NB4 (cell line): ENCODE measurements at regions not wholly inside any gene's neighbourhood (a gene's known extent, or its start where the extent isn't known, plus 50 kb on each side); places are given as distances from the start of the nearest gene placed in this dataset.
A peak's percentile ranks its signal among the peaks of the same experiment; 100 is the strongest.

ENCODE experiments used
- DNase-seq: peaks from one replicate; pipeline ENCODE4 v3.0.0; 2010; ENCODE audit warnings: low read depth
- H3K4me3 ChIP-seq: one replicate; pipeline ENCODE4 v1.5.1; 2011; ENCODE audit warnings: mild to moderate bottlenecking, low read depth, low read length, moderate library complexity
- CTCF ChIP-seq: IDR thresholded peaks from one replicate; pipeline ENCODE4 v1.5.1; 2012; ENCODE audit warnings: low read depth, low read length
- MYC ChIP-seq: IDR thresholded peaks from 2 replicates; pipeline ENCODE4 v1.6.1; 2011; ENCODE audit warnings: low read depth, low read length
- POLR2A ChIP-seq: IDR thresholded peaks from 2 replicates; pipeline ENCODE4 v1.6.1; 2011; ENCODE audit warnings: mild to moderate bottlenecking; ENCODE audit not compliant: insufficient read length; ENCODE audit errors: extremely low read depth
- TF ChIP-seq, protein P1 (sequence below): IDR thresholded peaks from 2 replicates; pipeline ENCODE4 v1.6.1; 2011; ENCODE audit warnings: low read depth, low read length

DNA sequence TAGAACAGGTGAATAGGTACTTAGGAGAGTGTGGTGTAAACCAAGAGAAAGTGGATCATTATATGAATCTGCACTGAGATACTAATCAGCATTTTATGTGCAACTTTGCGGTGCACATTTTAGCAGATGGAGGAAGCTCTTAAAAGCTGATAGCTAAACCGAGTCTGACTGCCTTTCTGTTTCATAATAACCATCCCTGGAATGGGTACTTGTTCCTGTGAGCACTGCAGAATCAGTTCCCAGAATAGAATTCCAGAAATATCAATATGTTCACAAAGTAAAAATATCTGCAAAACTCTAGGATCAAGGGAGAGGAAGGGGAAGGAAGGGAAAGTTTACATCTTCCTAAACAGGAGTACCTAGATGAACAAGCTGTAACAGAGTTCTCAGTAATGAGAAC is 432.2 kb upstream of the HNRNPA3 start:
- TF ChIP-seq POLR2A: no peak
- TF ChIP-seq, protein P1, sequence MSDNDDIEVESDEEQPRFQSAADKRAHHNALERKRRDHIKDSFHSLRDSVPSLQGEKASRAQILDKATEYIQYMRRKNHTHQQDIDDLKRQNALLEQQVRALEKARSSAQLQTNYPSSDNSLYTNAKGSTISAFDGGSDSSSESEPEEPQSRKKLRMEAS: no peak
- no peak for TF ChIP-seq MYC
- TF ChIP-seq CTCF: no peak
- DNase-seq: no peak
- no peak overlapping the region for H3K4me3 ChIP-seq

DNA sequence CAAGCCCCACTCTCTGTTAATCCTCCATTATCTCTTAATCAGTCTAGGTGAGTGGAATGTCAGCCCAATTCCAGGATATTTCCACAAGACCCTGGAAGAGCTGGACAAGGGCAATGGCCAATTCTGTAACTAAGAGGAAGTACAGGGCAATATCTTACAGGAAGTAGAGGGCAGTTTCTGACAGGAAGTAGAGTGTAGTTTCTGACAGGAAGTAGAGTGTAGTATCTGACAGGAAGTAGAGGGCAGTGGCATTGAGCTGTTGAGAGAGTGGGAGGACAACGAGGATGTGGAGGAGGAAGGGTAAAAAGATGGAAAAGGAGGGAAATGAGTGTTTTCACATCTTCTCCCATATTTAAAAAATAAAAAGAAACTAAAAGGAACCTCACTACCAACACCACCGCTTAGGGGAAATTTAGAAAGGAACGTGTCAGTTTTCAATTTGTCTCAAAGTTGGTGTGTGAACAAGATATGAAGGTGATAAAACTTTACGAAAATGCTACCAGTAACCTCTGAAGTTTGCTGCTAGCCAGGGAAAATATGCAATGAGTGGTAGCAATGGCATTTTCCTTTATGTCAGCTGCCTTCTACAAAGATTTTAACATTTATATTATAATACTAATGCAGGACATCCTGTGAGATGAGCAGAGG is 430.9 kb upstream of the HNRNPA3 start:
- TF ChIP-seq, protein P1: no peak
- TF ChIP-seq MYC (no peak), POLR2A (no peak), CTCF (no peak)
- no peak overlapping the region for H3K4me3 ChIP-seq
- peak; percentile 9 for DNase-seq

DNA sequence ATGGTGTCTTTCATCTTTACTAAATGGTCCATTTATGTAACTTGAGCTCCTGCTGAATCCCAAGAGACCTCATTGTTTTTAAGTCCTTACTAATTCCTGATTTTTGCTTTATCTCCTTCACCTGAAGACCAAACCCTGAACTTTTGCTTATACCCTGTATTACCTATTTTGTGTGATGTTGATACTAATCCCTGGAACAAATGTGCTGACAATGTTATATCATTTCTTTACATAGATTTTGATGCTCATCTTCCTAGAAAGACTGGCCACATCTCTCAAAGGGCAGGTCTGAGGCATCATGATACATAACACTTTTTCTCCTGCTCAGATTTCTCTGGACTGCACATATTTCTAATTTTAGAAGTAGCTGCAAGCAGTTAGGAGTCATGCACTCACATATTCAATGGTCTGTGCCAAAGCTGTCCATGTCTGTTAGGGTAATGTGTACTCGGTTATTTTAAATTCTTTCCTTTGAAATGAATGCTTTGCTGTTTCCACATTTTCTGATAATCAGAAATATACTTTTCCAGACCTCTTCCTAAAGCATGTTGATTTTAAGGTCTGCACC is 427.9 kb upstream of the HNRNPA3 start:
- no peak for DNase-seq
- H3K4me3 ChIP-seq: no peak overlapping the region
- no peak for TF ChIP-seq MYC
- no peak for TF ChIP-seq POLR2A
- TF ChIP-seq, protein P1: no peak
- TF ChIP-seq CTCF: no peak

DNA sequence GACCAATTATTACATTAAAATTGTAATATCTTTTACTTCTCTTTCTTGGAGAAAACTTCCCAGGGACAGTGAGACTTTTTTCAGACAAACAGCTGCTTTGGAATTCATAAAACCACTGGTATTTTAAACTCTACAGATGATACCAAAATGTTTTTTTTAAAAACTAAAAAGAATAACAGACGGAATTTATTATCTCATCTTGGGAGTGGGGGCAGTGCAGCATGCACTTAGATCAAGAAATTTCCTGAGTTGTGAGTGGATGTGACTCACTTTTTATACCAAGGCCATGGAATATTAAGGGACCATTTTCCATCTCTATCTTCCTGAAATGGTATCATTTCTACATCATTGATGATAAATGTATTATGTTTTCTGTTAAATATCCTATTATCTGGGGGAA is 422.8 kb upstream of the HNRNPA3 start:
- no peak for DNase-seq
- TF ChIP-seq POLR2A (no peak), MYC (no peak), CTCF (no peak)
- TF ChIP-seq, protein P1: no peak
- no peak overlapping the region for H3K4me3 ChIP-seq

GRCh38 chr2:176790468-176790867 is 422.1 kb upstream of the HNRNPA3 start:
- no peak overlapping the region for H3K4me3 ChIP-seq
- DNase-seq: no peak
- TF ChIP-seq, protein P1: no peak
- TF ChIP-seq POLR2A (no peak), MYC (no peak), CTCF (no peak)
